Activated CD8-positive, alpha-beta T cell treated with anti-CD3 and anti-CD28 coated beads for 36 hours (primary cell): ENCODE measurements at regions not wholly inside any gene's neighbourhood (a gene's known extent, or its start where the extent isn't known, plus 50 kb on each side); places are given as distances from the start of the nearest gene placed in this dataset.
"Not testable (repeated sequence)": the region's sequence is repeated elsewhere in the genome, so short reads cannot be mapped to it uniquely, and the experiment has no call there.

Source experiments
- ATAC-seq: fragments of 200-7000 bp; cut with Tn5 transposase; one replicate; pipeline ENCODE4 v1.10.0; 2021; ENCODE audit warnings: mild to moderate bottlenecking, moderate library complexity
- CTCF ChIA-PET: fragments of 350-600 bp; sonication (Branson Sonifier 250); formaldehyde crosslinking; loops from one replicate; lab custom pipeline; 2021; ENCODE audit warnings: antibody characterized with exemption; lab: Charles Lee
- POLR2A ChIA-PET: fragments of 350-600 bp; sonication (Branson Sonifier 250); formaldehyde crosslinking; loops from one replicate; lab custom pipeline; 2021; ENCODE audit warnings: antibody characterized with exemption; lab: Charles Lee
- DNase-seq: peaks from one replicate; pipeline ENCODE4 v3.0.0-alpha.2; 2020
- H3K27ac Mint-ChIP-seq: one replicate; pipeline ENCODE4 v1.8.0; 2021; ENCODE audit warnings: mild to moderate bottlenecking, mixed read lengths
- H3K27me3 Mint-ChIP-seq: one replicate; pipeline ENCODE4 v1.8.0; 2021; ENCODE audit warnings: mixed read lengths
- H3K36me3 Mint-ChIP-seq: one replicate; pipeline ENCODE4 v1.8.0; 2021; ENCODE audit warnings: low read depth, mixed read lengths
- H3K4me1 Mint-ChIP-seq: one replicate; pipeline ENCODE4 v1.8.0; 2021; ENCODE audit warnings: low read depth, mixed read lengths
- H3K4me3 Mint-ChIP-seq: one replicate; pipeline ENCODE4 v1.8.0; 2021; ENCODE audit warnings: mild to moderate bottlenecking, moderate library complexity, mixed read lengths
- H3K9me3 Mint-ChIP-seq: one replicate; pipeline ENCODE4 v1.8.0; 2021; ENCODE audit warnings: mixed read lengths
- intact Hi-C: fragments of 100-400 bp; cut with micrococcal nuclease; formaldehyde crosslinking; loops from one replicate; pipeline ENCODE4 v1.10.0; 2022
- TF ChIP-seq, protein P1 (sequence below): fragments of 200-600 bp; IDR thresholded peaks from one replicate; pipeline ENCODE4 v1.8.0; 2022; ENCODE audit warnings: antibody characterized with exemption, mild to moderate bottlenecking

DNA sequence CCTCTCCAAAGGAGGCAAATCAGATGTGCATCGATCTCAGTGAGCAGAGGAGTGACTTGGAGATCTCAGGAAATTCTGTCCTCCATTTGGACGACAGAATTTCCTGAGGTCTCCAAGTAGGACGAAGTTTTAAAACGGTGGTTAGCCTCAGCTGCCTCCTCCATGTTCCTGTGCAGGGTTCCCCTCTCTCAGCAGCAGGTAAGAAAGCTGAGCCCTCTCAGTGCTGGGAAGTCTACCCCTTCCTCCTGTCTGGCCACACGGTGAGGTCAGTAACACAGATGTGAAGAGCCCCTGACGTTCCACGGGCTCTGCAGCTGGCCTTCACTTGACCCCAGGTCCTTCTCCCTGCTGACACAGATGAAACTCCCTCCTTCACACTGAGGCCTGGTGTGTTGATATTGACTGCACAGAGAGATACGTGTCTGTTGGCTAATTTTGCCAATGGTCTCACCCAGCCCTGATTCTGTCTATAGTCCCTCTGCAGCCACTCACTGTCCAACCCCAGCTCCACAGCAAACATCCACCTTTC is 607.4 kb upstream of the B3GAT1 start:
- DNase-seq: no peak
- TF ChIP-seq, protein P1, sequence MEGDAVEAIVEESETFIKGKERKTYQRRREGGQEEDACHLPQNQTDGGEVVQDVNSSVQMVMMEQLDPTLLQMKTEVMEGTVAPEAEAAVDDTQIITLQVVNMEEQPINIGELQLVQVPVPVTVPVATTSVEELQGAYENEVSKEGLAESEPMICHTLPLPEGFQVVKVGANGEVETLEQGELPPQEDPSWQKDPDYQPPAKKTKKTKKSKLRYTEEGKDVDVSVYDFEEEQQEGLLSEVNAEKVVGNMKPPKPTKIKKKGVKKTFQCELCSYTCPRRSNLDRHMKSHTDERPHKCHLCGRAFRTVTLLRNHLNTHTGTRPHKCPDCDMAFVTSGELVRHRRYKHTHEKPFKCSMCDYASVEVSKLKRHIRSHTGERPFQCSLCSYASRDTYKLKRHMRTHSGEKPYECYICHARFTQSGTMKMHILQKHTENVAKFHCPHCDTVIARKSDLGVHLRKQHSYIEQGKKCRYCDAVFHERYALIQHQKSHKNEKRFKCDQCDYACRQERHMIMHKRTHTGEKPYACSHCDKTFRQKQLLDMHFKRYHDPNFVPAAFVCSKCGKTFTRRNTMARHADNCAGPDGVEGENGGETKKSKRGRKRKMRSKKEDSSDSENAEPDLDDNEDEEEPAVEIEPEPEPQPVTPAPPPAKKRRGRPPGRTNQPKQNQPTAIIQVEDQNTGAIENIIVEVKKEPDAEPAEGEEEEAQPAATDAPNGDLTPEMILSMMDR: no peak
- ATAC-seq: no peak
- Mint-ChIP-seq H3K36me3 (no peaks in the 10 kb centered on the region), H3K9me3 (no peaks in the 10 kb centered on the region), H3K4me3 (no peak overlapping the region), H3K4me1 (no peaks in the 10 kb centered on the region), H3K27ac (no peak overlapping the region), H3K27me3 (peaks cover 13% of the 10 kb centered on the region)
- ChIA-PET CTCF (no interaction called here), POLR2A (no interaction called here)
- intact Hi-C loops: no loop called here

DNA sequence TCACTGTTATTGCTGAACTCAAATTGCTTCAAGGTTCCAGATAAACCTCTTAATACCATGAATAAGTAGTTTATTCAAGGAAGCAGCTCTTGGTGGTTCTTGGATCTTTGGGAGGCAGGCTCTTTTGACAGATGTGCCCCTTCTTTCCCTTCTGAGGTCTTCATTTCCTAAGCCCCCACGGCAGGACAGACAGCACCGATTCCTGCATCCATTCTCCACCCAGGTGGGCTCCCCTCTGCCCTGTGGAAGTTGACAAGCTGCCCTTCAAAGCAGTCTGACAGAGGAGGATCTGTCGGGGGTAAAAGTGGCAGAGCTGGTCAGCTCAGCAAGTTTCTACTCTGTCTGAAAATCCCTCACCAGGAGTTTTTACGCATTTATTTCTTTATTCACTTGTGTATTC is 605.3 kb upstream of the B3GAT1 start:
- TF ChIP-seq, protein P1: no peak
- ChIA-PET CTCF (no interaction called here), POLR2A (no interaction called here)
- intact Hi-C loops: no loop called here
- DNase-seq (no peak), ATAC-seq (no peak)
- Mint-ChIP-seq H3K9me3 (no peaks in the 10 kb centered on the region), H3K4me1 (no peaks in the 10 kb centered on the region), H3K36me3 (no peaks in the 10 kb centered on the region), H3K4me3 (no peak overlapping the region), H3K27ac (no peak overlapping the region), H3K27me3 (peaks cover 22% of the 10 kb centered on the region)

DNA sequence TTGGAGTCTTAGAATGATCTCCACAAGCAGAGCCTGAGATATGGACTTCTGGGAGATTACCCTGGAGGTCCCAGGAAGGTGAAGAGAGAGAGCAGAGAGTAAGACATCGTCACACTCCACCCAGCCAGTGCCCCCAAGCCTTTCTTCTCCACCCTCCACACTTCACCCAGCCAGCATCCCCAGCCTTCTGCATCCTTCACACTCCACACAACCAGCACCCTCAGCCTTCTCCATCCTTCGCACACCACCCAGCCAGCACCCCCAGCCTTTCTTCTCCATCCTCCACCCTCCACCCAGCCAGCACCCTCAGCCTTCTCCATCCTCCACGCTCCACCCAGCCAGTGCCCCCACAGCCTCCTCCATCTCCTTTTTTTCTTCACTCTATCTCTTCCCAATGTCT is 603.9 kb upstream of the B3GAT1 start:
- ChIA-PET CTCF (no interaction called here), POLR2A (no interaction called here)
- Mint-ChIP-seq H3K36me3 (no peaks in the 10 kb centered on the region), H3K9me3 (no peaks in the 10 kb centered on the region), H3K4me1 (no peaks in the 10 kb centered on the region), H3K4me3 (no peak overlapping the region), H3K27ac (no peak overlapping the region), H3K27me3 (peaks cover 19% of the 10 kb centered on the region)
- no peak for DNase-seq
- TF ChIP-seq, protein P1: no peak
- ATAC-seq: no peak
- intact Hi-C loops: no loop called here

DNA sequence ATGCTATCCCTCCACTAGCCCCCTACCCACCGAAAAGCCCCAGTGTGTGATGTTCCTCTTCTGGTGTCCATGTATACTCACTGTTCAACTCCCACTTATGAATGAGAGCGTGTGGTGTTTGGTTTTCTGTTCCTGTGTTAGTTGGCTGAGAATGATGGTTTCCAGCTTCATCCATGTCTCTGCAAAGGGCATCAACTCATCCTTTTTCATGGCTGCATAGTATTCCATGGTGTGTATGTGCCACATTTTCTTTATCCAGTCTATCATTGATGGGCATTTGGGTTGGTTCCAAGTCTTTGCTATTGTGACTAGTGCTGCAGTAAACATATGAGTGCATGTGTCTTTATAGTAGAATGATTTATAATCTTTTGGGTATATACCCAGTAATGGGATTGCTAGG is 599.3 kb upstream of the B3GAT1 start:
- CTCF ChIA-PET, ATAC-seq, DNase-seq, H3K36me3 Mint-ChIP-seq, H3K27ac Mint-ChIP-seq, H3K4me3 Mint-ChIP-seq, H3K4me1 Mint-ChIP-seq, intact Hi-C loops, H3K9me3 Mint-ChIP-seq, POLR2A ChIA-PET: not testable (repeated sequence)
- peaks cover 14% of the 10 kb centered on the region for H3K27me3 Mint-ChIP-seq

DNA sequence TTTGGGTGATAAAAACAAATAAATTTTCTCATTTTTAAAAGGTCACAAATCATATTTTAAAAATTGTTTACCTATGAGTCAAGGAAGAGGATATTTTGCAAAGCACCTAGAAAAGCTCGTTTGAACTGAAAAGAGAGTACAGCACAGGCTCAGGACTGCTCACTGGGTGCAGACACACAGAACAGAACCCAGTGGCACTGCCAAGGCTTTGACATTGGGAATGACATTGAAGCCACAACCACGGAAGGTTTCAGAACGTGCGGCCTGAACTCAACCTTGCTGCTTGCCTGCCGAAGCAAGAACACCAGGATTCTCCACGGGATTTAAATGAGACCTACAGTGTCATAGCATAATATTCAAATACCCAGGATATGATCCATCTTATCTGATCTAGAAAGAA is 597.1 kb upstream of the B3GAT1 start:
- TF ChIP-seq, protein P1: no peak
- H3K9me3 Mint-ChIP-seq: no peaks in the 10 kb centered on the region
- no peak overlapping the region for H3K4me3 Mint-ChIP-seq
- no peaks in the 10 kb centered on the region for H3K4me1 Mint-ChIP-seq
- no peak overlapping the region for H3K27ac Mint-ChIP-seq
- peaks cover 7% of the 10 kb centered on the region for H3K27me3 Mint-ChIP-seq
- POLR2A ChIA-PET: no interaction called here
- H3K36me3 Mint-ChIP-seq: no peaks in the 10 kb centered on the region
- DNase-seq: no peak
- CTCF ChIA-PET: no interaction called here
- no peak for ATAC-seq
- intact Hi-C loops: no loop called here

DNA sequence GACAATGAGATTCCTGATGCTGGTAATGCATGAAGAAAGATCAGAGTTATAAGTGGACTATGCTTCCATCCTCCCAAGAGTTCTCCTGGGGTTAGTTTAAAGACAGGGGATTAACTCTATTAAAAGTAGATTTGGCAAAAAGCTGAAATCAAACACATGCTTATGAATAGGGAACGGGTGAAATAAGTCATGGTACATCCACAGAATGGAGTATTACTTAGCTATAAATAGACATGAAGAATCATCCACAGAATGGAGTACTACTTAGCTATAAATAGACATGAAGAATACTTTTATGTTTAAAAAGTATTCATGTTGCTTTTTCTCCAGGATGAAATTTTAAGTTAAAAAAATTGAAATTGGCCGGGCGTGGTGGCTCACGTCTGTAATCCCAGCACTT is 596.4 kb upstream of the B3GAT1 start:
- Mint-ChIP-seq H3K9me3 (no peaks in the 10 kb centered on the region), H3K36me3 (no peaks in the 10 kb centered on the region), H3K27me3 (no peaks in the 10 kb centered on the region), H3K27ac (no peak overlapping the region), H3K4me3 (no peak overlapping the region), H3K4me1 (no peaks in the 10 kb centered on the region)
- ATAC-seq: no peak
- ChIA-PET POLR2A (no interaction called here), CTCF (no interaction called here)
- DNase-seq: no peak
- TF ChIP-seq, protein P1: no peak
- intact Hi-C loops: no loop called here
